ENCODE measurements at regions not wholly inside any gene's neighbourhood (a gene's known extent, or its start where the extent isn't known, plus 50 kb on each side); places are given as distances from the start of the nearest gene placed in this dataset.

DNA sequence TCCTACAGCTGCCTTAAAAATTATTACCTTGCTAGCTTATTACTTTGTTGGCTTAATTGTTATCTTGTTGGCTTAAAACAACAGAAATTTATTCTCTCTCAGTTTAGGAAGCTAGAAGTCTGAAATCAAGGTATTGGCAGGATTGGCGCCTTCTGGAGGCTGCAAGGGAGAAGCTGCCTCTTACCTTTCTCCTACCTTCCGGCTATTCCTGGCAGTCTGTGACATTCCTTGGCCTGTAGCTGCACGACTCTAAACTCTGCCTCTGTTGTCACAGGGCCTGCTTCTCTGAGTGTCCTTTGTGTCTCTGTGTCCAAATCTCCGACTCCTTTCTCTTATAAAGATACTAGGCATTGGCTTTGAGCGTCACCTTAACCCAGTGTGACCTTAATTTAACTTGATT is 579.9 kb upstream of the B3GALT2 start:
- ATAC-seq (no peak), FAIRE-seq (no peak), DNase-seq (ENCODE audit: low read depth, low spot score) (no peak)
- Histone ChIP-seq H3K4me1 (ENCODE audit: control insufficient read depth, insufficient read depth, low read length) (no peaks in the 10 kb centered on the region), H3K27me3 (replicated peaks in 1 of 2; ENCODE audit: control insufficient read depth in 2 of 2, insufficient read depth in 2 of 2, low read length in 1 of 2) (no peaks in the 10 kb centered on the region), H3K9me3 (replicated peaks; ENCODE audit: control insufficient read depth, insufficient read depth, low read length) (no peaks in the 10 kb centered on the region), H3K79me2 (ENCODE audit: control insufficient read depth, insufficient read depth, low read length) (no peaks in the 10 kb centered on the region), H4K20me1 (ENCODE audit: control insufficient read depth, insufficient read depth) (no peaks in the 10 kb centered on the region), H3K4me2 (ENCODE audit: control insufficient read depth, insufficient read depth) (no peak overlapping the region), H3K9ac (ENCODE audit: control insufficient read depth, insufficient read depth, low read length) (no peak overlapping the region), H3K36me3 (ENCODE audit: control insufficient read depth in 2 of 2, insufficient read depth in 2 of 2, low read length in 1 of 2) (no peaks in the 10 kb centered on the region), H3K27ac (ENCODE audit: control insufficient read depth, insufficient read depth) (no peak overlapping the region), H2AFZ (ENCODE audit: control insufficient read depth, low read depth, low read length) (no peak overlapping the region), H3K4me3 (no peak overlapping the region)
- BruUV-seq (replicated peaks): no TSS peak
- TF ChIP-seq ZZZ3 (IDR thresholded peaks at IDR 0.05; ENCODE audit: control insufficient read depth, insufficient read length, low read depth): no peak
- TF ChIP-seq CBX3 (IDR thresholded peaks at IDR 0.05; ENCODE audit: borderline replicate concordance, low read depth): no peak
- no peak for TF ChIP-seq SMAD5 (IDR thresholded peaks at IDR 0.05; ENCODE audit: low read depth)
- TF ChIP-seq SMC3 (IDR thresholded peaks at IDR 0.05; ENCODE audit: borderline replicate concordance, low read length): no peak
- ChIA-PET CTCF (interaction anchor here (1.3 kb wide), 1 partner anchor 9 kb away, joined by 3 read pairs; no protein-coding TSS in a partner anchor), SMC1A (ENCODE audit: uncharacterized antibody, unreplicated experiment) (no interaction called here), POLR2A (no interaction called here), RAD21 (ENCODE audit: unreplicated experiment) (no interaction called here)
- 24% methylated on average over 5 of the region's 5 CpGs for WGBS (ENCODE audit: insufficient coverage, insufficient replicate concordance, low lambda C conversion rate, missing lambda C conversion rate)
- intact Hi-C loops (cut with micrococcal nuclease; ENCODE audit: unreplicated experiment): no loop called here
- in situ Hi-C loops (cut with MboI): no loop called here

DNA sequence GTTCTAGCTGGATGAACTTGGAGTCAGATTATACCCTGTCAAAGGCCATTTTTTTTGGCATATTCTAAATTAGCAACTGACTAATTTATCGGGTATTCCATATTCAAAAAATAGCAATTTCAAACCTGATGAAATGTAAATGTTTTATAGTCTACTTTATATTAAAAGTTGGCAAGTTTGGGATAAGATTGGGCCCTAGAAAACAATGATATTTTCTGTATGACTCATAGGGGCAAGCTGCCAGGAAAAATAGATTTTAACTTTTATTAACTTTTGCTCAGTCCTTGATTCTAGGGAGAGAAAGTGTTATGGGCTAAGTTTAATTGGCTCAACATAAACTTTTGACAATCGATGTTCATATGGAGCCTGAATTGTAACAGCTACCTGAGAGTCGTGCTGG is 576.9 kb upstream of the B3GALT2 start:
- no peaks in the 10 kb centered on the region for H4K20me1 ChIP-seq (ENCODE audit: control insufficient read depth, insufficient read depth)
- H3K79me2 ChIP-seq (ENCODE audit: control insufficient read depth, insufficient read depth, low read length): no peaks in the 10 kb centered on the region
- ChIA-PET SMC1A (ENCODE audit: uncharacterized antibody, unreplicated experiment) (no interaction called here), CTCF (no interaction called here), RAD21 (ENCODE audit: unreplicated experiment) (no interaction called here), POLR2A (no interaction called here)
- no peaks in the 10 kb centered on the region for H3K27me3 ChIP-seq (replicated peaks in 1 of 2; ENCODE audit: control insufficient read depth in 2 of 2, insufficient read depth in 2 of 2, low read length in 1 of 2)
- in situ Hi-C loops (cut with MboI) (no loop called here), intact Hi-C loops (cut with micrococcal nuclease; ENCODE audit: unreplicated experiment) (no loop called here)
- FAIRE-seq (no peak), ATAC-seq (no peak), DNase-seq (ENCODE audit: low read depth, low spot score) (no peak)
- no peak overlapping the region for H3K27ac ChIP-seq (ENCODE audit: control insufficient read depth, insufficient read depth)
- H3K36me3 ChIP-seq (ENCODE audit: control insufficient read depth in 2 of 2, insufficient read depth in 2 of 2, low read length in 1 of 2): no peaks in the 10 kb centered on the region
- no peaks in the 10 kb centered on the region for H3K4me1 ChIP-seq (ENCODE audit: control insufficient read depth, insufficient read depth, low read length)
- no TSS peak for BruUV-seq (replicated peaks)
- TF ChIP-seq SMAD1 (IDR thresholded peaks at IDR 0.05; ENCODE audit: low read depth, partially characterized antibody) (no peak), IRF5 (IDR thresholded peaks at IDR 0.05; ENCODE audit: borderline replicate concordance) (no peak), E4F1 (IDR thresholded peaks at IDR 0.05; ENCODE audit: borderline replicate concordance, partially characterized antibody) (no peak), ZNF207 (IDR thresholded peaks at IDR 0.05; ENCODE audit: borderline replicate concordance) (no peak), RFX5 (IDR thresholded peaks at IDR 0.05; ENCODE audit: low read depth, low read length) (no peak), POLR2AphosphoS5 (IDR thresholded peaks at IDR 0.05; ENCODE audit: low read length) (no peak)
- no peak overlapping the region for H2AFZ ChIP-seq (ENCODE audit: control insufficient read depth, low read depth, low read length)
- H3K4me3 ChIP-seq: no peak overlapping the region
- no peaks in the 10 kb centered on the region for H3K9me3 ChIP-seq (replicated peaks; ENCODE audit: control insufficient read depth, insufficient read depth, low read length)
- H3K9ac ChIP-seq (ENCODE audit: control insufficient read depth, insufficient read depth, low read length): no peak overlapping the region
- no peak overlapping the region for H3K4me2 ChIP-seq (ENCODE audit: control insufficient read depth, insufficient read depth)
- WGBS (ENCODE audit: insufficient coverage, insufficient replicate concordance, low lambda C conversion rate, missing lambda C conversion rate): 12% methylated on average over 3 of the region's 3 CpGs
